ENCODE measurements at regions not wholly inside any gene's neighbourhood (a gene's known extent, or its start where the extent isn't known, plus 50 kb on each side); places are given as distances from the start of the nearest gene placed in this dataset.

DNA sequence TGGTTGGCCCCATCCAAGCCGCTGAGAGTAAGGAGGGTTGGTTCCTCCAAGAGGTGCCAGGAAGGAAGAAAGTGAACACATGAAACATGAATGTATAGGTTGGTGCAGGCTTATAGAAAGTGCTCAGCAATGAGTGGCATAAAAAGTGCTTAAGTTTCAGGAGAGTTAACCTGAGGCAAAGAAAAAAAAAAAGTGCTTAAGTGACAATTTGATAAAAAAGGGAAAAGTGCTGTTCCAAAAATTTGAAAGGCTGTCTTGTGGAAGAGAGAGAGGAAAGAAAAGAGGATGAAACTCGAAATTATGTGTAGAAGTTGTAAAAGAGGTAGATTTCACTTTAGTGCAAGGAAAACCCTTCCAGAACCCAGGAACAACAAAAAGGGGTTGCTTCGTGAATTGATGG lies 85.5 kb upstream of the MAP4K4 start:
- TF ChIP-seq, protein P1, sequence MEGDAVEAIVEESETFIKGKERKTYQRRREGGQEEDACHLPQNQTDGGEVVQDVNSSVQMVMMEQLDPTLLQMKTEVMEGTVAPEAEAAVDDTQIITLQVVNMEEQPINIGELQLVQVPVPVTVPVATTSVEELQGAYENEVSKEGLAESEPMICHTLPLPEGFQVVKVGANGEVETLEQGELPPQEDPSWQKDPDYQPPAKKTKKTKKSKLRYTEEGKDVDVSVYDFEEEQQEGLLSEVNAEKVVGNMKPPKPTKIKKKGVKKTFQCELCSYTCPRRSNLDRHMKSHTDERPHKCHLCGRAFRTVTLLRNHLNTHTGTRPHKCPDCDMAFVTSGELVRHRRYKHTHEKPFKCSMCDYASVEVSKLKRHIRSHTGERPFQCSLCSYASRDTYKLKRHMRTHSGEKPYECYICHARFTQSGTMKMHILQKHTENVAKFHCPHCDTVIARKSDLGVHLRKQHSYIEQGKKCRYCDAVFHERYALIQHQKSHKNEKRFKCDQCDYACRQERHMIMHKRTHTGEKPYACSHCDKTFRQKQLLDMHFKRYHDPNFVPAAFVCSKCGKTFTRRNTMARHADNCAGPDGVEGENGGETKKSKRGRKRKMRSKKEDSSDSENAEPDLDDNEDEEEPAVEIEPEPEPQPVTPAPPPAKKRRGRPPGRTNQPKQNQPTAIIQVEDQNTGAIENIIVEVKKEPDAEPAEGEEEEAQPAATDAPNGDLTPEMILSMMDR (IDR thresholded peaks at IDR 0.05) = no peak
- H3K4me1 Mint-ChIP-seq = no peaks in the 10 kb centered on the region
- ATAC-seq = no peak

DNA sequence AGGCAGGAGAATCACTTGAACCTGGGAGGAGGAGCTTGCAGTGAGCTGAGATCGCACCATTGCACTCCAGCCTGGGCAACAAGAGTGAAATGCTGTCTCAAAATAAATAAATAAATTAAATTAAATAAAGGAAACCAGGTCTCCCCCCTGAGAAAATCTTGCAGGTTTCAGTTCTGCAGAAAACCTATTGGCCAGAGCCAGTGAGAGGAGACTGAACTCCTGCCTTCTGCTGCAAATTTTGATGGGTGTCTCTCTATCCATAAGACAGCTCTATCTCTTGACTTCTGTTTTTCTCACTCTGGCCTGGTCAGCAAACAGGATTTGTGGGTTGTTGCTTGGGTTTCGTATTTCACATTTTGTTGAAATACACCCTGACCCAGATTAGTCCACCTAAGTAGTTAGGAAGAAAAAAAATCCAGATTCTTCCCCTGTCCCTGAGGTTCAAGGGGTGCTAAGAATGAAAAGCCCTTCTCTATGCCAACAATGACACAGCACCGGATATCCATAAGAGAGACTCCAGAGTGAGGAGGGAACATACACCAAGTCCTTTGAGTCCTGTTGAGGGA lies 86.7 kb upstream of the MAP4K4 start:
- no peak for ATAC-seq
- Mint-ChIP-seq H3K4me3 (no peak overlapping the region), H3K4me1 (no peaks in the 10 kb centered on the region), H3K27ac (no peak overlapping the region), H3K27me3 (ENCODE audit: low read depth in 2 of 2) (no peaks in the 10 kb centered on the region), H3K36me3 (no peaks in the 10 kb centered on the region), H3K9me3 (no peaks in the 10 kb centered on the region)
- H3K36me3 ChIP-seq (ENCODE audit: control insufficient read depth, insufficient read depth, low read length) = no peaks in the 10 kb centered on the region
- H3K9me3 ChIP-seq (ENCODE audit: control insufficient read depth, insufficient read depth, low read length) = no peaks in the 10 kb centered on the region
- TF ChIP-seq, protein P1 (IDR thresholded peaks at IDR 0.05) = no peak
- no peaks in the 10 kb centered on the region for H3K4me1 ChIP-seq (ENCODE audit: control insufficient read depth, insufficient read depth, low read length)
- H3K27me3 ChIP-seq (ENCODE audit: control insufficient read depth, insufficient read depth, low read length) = no peaks in the 10 kb centered on the region
- WGBS (ENCODE audit: insufficient coverage) = 89% methylated on average over 1 of the region's 3 CpGs
- H3K27ac ChIP-seq (ENCODE audit: low read length) = no peak overlapping the region
- intact Hi-C loops (cut with micrococcal nuclease) = no loop called here
- no peak for DNase-seq
- H3K4me3 ChIP-seq (ENCODE audit: low read length) = no peak overlapping the region

More for the DNA sequence above, 85.5 kb upstream of the MAP4K4 start:
- Mint-ChIP-seq H3K9me3 (no peaks in the 10 kb centered on the region), H3K36me3 (no peaks in the 10 kb centered on the region), H3K4me3 (no peak overlapping the region), H3K27ac (no peak overlapping the region), H3K27me3 (ENCODE audit: low read depth in 2 of 2) (no peaks in the 10 kb centered on the region)
- H3K36me3 ChIP-seq (ENCODE audit: control insufficient read depth, insufficient read depth, low read length) = no peaks in the 10 kb centered on the region
- no peaks in the 10 kb centered on the region for H3K9me3 ChIP-seq (ENCODE audit: control insufficient read depth, insufficient read depth, low read length)
- H3K27me3 ChIP-seq (ENCODE audit: control insufficient read depth, insufficient read depth, low read length) = no peaks in the 10 kb centered on the region
- 83% methylated on average over 3 of the region's 3 CpGs for WGBS (ENCODE audit: insufficient coverage)
- DNase-seq = no peak
- H3K27ac ChIP-seq (ENCODE audit: low read length) = no peak overlapping the region
- no peak overlapping the region for H3K4me3 ChIP-seq (ENCODE audit: low read length)
- no peaks in the 10 kb centered on the region for H3K4me1 ChIP-seq (ENCODE audit: control insufficient read depth, insufficient read depth, low read length)
- intact Hi-C loops (cut with micrococcal nuclease) = no loop called here

DNA sequence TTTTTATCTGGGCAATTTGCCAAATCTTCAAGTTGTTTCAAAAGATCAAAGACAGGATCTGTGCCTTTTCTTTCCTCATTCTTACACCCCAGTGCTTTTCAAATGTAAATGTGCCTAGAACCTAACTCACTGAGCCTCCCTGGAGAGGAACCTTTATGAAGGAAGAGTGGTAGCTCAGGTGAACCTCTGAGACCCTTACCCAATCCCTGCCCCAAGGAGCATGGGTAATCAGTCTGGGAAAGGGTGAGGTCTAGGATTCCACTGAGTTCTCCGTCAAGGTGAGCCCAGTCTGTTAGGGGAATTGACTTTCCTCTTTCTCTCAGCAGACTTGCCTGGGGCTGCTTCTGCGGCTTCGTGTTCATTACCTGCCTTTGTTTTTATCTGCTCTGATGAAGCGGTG lies 88.1 kb upstream of the MAP4K4 start:
- Mint-ChIP-seq H3K27ac (no peak overlapping the region), H3K4me1 (no peaks in the 10 kb centered on the region), H3K36me3 (no peaks in the 10 kb centered on the region), H3K4me3 (no peak overlapping the region), H3K27me3 (ENCODE audit: low read depth in 2 of 2) (peaks cover 3 to 13% of the 10 kb centered on the region in 2 donors), H3K9me3 (no peaks in the 10 kb centered on the region)
- Histone ChIP-seq H3K27ac (ENCODE audit: low read length) (no peak overlapping the region), H3K27me3 (ENCODE audit: control insufficient read depth, insufficient read depth, low read length) (no peaks in the 10 kb centered on the region), H3K9me3 (ENCODE audit: control insufficient read depth, insufficient read depth, low read length) (no peaks in the 10 kb centered on the region), H3K4me1 (ENCODE audit: control insufficient read depth, insufficient read depth, low read length) (no peaks in the 10 kb centered on the region), H3K36me3 (ENCODE audit: control insufficient read depth, insufficient read depth, low read length) (no peaks in the 10 kb centered on the region), H3K4me3 (ENCODE audit: low read length) (no peak overlapping the region)
- intact Hi-C loops (cut with micrococcal nuclease) = no loop called here
- DNase-seq (no peak), ATAC-seq (no peak)
- TF ChIP-seq, protein P1 (IDR thresholded peaks at IDR 0.05) = no peak
- 93% methylated on average over 4 of the region's 4 CpGs for WGBS (ENCODE audit: insufficient coverage)

All from natural killer cell (primary cell).